Ectodermal cell (in vitro differentiated cells): ENCODE measurements at regions not wholly inside any gene's neighbourhood (a gene's known extent, or its start where the extent isn't known, plus 50 kb on each side); places are given as distances from the start of the nearest gene placed in this dataset.

Experiments
- H3K27ac ChIP-seq: 2 replicates; pipeline ENCODE4 v1.7.0; 2013; ENCODE audit warnings: mild to moderate bottlenecking, low read depth, low read length; ENCODE audit not compliant: insufficient read depth, poor library complexity, severe bottlenecking
- H3K27me3 ChIP-seq: 2 replicates; pipeline ENCODE4 v1.7.0; 2013; ENCODE audit warnings: mild to moderate bottlenecking, low read length; ENCODE audit not compliant: insufficient read depth, control insufficient read depth, poor library complexity, severe bottlenecking
- H3K36me3 ChIP-seq: one replicate; pipeline ENCODE4 v1.7.0; 2013; ENCODE audit warnings: low read length; ENCODE audit not compliant: control insufficient read depth, insufficient read depth
- H3K4me1 ChIP-seq: one replicate; pipeline ENCODE4 v1.7.0; 2013; ENCODE audit warnings: low read length; ENCODE audit not compliant: control insufficient read depth, insufficient read depth
- H3K4me3 ChIP-seq: 2 replicates; pipeline ENCODE4 v1.7.0; 2013; ENCODE audit warnings: low read depth, low read length, control low read depth; ENCODE audit not compliant: insufficient read depth
- H3K9me3 ChIP-seq: 2 replicates; pipeline ENCODE4 v1.7.0; 2013; ENCODE audit warnings: mild to moderate bottlenecking, low read length, moderate library complexity; ENCODE audit not compliant: control insufficient read depth
- WGBS, 2 experiments: methylation state at CpG; one replicate each; pipeline ENCODE4 v1.1.7; 2013; ENCODE audit warnings: missing lambda C conversion rate in 2 of 2; 5-methylcytosine and 5-hydroxymethylcytosine counted together

DNA sequence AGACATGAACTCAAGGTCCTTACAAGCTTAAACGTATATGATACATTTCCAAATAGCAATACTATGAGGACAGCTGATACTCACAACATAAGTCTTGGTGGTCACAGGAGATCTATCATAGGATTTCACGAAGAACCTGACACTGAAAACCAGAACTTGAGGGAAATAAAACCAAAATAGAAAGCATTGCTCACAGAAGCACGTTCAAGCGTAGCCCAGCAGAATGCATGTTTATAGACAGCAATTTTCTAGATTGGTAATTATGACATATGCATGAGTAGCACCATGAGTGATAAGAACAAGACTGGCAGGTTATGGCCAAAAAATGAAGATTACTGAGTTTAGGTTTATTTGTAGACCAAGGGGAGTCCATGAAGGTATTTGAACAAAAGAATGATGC is 243.5 kb downstream of the ETS1 start:
- Histone ChIP-seq H3K27ac (no peak overlapping the region), H3K4me3 (no peak overlapping the region)
- WGBS, 2 experiments, result 95 to 98% methylated on average over 4 of the region's 4 CpGs

DNA sequence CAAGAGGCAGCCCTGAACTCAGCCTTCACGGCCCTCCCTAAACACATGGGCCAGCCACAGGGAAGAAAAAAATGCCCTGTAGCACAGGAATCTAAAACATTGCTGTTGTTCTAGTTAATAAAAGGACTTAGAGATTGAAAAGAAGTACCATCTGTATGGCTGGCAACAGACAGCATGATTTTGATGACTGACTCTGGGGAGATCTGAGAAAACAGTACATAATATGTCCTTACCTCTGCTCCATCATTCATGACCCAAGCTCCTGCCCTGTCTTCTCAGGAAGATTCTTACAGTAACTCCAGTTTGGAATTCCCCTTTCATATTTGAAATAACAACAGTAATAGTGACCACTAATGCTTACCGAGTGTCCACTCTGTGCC is 244.2 kb downstream of the ETS1 start:
- no peak overlapping the region for H3K27ac ChIP-seq

More for the DNA sequence above, 243.5 kb downstream of the ETS1 start:
- Histone ChIP-seq H3K36me3 (no peaks in the 10 kb centered on the region), H3K27me3 (no peaks in the 10 kb centered on the region), H3K4me1 (peaks cover 18% of the 10 kb centered on the region), H3K9me3 (no peaks in the 10 kb centered on the region)

DNA sequence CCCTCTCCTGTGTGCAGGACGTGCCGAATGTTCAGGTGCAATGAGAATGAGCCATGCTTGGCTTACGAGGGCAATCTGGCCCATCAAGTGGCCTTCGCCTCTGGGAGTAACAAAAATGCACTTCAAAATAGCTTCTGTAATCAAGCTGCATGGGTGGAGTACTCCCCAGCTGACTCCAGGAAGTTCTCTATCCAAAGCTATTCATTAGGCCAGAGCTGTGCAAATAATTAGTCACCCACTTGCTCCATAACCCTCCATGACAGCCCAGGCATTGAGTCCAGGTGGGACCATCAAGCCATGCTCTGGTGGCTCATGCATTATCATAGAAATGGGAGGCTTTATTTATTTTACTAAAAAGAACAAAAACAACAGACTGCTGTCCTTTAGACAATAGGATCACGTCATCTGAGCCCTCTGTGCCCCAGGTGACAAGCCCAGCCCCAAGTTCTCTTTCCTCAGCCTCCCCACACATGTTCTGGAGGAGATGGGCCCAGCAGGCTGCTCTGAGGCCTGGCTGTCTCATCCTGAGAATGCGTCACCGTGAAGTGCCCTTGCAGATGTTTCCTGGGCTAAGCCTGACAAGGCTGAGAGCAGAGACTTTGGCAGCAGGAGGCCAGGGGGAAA is 244.7 kb downstream of the ETS1 start:
- H3K36me3 ChIP-seq, result no peaks in the 10 kb centered on the region
- H3K4me3 ChIP-seq, result no peak overlapping the region
- WGBS, 2 experiments, result 61 to 62% methylated on average over 7 of the region's 7 CpGs
- no peak overlapping the region for H3K27ac ChIP-seq
- peaks cover 18% of the 10 kb centered on the region for H3K4me1 ChIP-seq
- no peaks in the 10 kb centered on the region for H3K27me3 ChIP-seq
- no peaks in the 10 kb centered on the region for H3K9me3 ChIP-seq

More for the DNA sequence above, 244.2 kb downstream of the ETS1 start:
- Histone ChIP-seq H3K4me1 (peaks cover 18% of the 10 kb centered on the region), H3K9me3 (no peaks in the 10 kb centered on the region), H3K36me3 (no peaks in the 10 kb centered on the region), H3K27me3 (no peaks in the 10 kb centered on the region), H3K4me3 (no peak overlapping the region)
- 62 to 65% methylated on average over 2 of the region's 2 CpGs for WGBS, 2 experiments

DNA sequence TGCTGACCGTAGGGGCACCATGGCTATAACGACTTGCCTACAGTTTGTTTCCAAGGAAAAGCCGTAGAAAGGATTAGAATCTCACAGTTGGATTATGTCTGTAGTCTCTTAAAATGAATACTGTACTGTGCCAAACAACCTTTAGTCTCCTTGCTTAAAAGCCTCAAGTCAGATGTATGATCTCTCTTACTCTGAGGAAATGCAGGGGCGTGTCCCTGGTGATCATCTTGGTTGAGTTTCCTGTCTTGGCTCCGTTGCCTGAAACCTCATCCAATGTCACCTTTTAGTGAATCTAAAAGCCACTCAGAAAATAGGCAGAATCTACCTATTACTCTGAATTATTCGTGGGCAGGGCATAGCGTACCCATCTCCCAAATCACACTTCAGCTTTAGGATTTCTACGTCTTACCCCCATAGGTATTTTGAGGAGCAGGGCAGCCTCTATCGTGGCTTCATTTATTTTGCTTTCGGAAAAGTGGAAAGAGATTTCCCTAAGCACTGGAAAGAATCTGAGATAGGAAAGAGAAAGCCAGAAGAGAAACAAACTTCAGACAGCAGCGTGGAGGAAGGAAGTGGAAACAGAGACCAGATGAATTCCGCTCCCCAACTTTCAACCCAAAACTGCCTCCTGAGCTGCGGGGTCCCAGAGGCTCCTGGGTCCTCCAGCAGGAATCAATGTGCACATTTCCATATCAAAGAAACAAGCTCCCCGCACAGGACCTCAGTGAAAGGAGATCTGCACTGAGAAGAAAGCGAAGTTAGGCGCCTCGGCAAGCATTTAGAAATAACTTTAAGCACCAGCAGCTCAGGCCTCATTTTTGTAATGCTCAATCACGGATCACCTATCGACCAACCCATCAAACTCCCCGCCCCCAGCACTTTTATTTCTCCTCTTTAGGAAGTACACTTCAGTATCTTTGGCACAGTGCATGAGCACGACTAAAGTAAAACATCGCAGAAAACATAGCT is 245.8 kb downstream of the ETS1 start:
- Histone ChIP-seq H3K36me3 (no peaks in the 10 kb centered on the region), H3K4me3 (no peak overlapping the region), H3K4me1 (peaks cover 18% of the 10 kb centered on the region), H3K27ac (no peak overlapping the region), H3K9me3 (no peaks in the 10 kb centered on the region), H3K27me3 (no peaks in the 10 kb centered on the region)
- 74% methylated on average over 22 of the region's 22 CpGs for WGBS, 2 experiments

DNA sequence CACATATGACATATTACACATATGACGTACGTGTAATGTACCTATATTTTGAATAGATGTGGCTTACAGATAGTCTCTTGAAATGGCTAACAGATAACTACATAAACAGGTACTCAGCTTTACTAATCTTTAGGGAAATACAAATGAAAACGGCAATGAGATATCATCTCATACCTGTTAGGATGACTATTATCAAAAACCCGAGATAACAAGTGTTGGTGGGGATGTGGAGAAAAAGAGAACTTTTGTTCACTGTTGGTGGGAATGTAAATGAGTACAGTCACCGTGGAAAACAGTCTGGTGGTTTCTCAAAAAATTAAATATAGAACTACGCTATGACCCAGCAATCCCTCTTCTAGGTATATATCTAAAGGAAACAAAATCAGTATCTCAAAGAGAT is 247.6 kb downstream of the ETS1 start:
- Histone ChIP-seq H3K4me3 (no peak overlapping the region), H3K36me3 (no peaks in the 10 kb centered on the region), H3K27ac (no peak overlapping the region), H3K9me3 (no peaks in the 10 kb centered on the region), H3K27me3 (no peaks in the 10 kb centered on the region), H3K4me1 (peaks cover 21% of the 10 kb centered on the region)
- 98% methylated on average over 5 to 6 of the region's 6 CpGs for WGBS, 2 experiments

DNA sequence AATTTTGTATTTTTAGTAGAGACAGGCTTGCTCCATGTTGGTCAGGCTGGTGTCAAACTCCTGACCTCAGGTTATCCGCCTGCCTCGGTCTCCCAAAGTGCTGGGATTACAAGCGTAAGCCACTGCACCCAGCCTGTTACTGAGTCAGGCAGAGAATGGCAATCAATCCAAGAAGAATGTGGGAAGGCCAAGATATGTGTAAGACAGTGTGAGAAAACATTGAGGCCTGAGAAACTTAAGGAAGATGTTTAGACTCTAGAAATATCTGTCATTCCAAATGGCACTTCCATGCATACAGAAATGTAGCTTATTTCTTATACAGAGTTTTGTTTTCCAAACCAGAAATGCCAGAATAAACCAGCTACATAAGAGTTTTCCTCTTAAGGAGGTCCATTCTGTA is 248.5 kb downstream of the ETS1 start:
- Histone ChIP-seq H3K4me1 (peaks cover 21% of the 10 kb centered on the region), H3K36me3 (no peaks in the 10 kb centered on the region), H3K27ac (no peak overlapping the region), H3K9me3 (no peaks in the 10 kb centered on the region), H3K4me3 (no peak overlapping the region), H3K27me3 (no peaks in the 10 kb centered on the region)
- 94 to 95% methylated on average over 3 of the region's 3 CpGs for WGBS, 2 experiments

DNA sequence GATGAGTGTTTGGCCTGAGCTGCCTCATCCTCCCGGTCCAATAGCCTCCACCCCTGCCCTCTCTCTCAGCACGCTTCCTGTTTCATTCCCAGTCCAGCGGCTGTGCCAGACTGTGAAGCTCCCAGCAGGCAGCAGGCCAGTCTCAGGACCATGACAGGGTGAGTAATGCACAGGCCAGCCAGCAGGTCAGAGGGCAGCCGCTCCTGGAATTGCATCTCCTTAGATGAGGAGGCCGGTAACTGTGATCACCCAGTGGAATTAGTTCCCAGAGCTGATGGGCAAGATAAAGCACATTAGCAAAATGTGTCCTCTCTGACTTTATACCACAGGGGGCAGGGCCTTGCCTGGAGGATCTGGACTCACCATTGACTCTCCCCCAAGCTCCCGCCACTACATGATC is 251.2 kb downstream of the ETS1 start:
- no peak overlapping the region for H3K4me3 ChIP-seq
- H3K27me3 ChIP-seq, result no peaks in the 10 kb centered on the region
- WGBS, 2 experiments, result 87 to 88% methylated on average over 6 of the region's 6 CpGs
- H3K9me3 ChIP-seq, result no peaks in the 10 kb centered on the region
- H3K36me3 ChIP-seq, result no peaks in the 10 kb centered on the region
- H3K27ac ChIP-seq, result no peak overlapping the region
- peaks cover 3% of the 10 kb centered on the region for H3K4me1 ChIP-seq

DNA sequence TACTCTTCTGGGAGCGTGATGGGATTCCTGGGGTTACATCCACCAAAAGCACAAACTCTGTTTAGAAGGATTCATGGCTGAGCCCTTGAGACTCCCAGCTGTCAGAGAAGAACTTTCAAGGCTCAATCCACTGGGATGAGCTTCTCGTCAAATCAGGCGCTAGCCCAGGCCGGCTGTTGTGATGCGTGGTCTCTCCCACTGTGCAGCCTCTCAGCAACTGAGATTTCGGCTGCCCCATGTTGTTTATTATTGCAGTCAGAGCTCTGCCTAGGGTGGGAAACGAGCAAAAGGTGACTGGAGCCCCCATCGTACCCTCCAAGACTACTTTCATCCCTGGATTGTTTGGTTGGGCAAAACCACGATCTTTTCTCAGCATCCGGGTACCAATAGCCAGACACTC is 251.6 kb downstream of the ETS1 start:
- Histone ChIP-seq H3K27me3 (no peaks in the 10 kb centered on the region), H3K4me3 (no peak overlapping the region), H3K36me3 (no peaks in the 10 kb centered on the region), H3K4me1 (peaks cover 3% of the 10 kb centered on the region), H3K9me3 (no peaks in the 10 kb centered on the region), H3K27ac (no peak overlapping the region)
- 68 to 75% methylated on average over 10 of the region's 10 CpGs for WGBS, 2 experiments

DNA sequence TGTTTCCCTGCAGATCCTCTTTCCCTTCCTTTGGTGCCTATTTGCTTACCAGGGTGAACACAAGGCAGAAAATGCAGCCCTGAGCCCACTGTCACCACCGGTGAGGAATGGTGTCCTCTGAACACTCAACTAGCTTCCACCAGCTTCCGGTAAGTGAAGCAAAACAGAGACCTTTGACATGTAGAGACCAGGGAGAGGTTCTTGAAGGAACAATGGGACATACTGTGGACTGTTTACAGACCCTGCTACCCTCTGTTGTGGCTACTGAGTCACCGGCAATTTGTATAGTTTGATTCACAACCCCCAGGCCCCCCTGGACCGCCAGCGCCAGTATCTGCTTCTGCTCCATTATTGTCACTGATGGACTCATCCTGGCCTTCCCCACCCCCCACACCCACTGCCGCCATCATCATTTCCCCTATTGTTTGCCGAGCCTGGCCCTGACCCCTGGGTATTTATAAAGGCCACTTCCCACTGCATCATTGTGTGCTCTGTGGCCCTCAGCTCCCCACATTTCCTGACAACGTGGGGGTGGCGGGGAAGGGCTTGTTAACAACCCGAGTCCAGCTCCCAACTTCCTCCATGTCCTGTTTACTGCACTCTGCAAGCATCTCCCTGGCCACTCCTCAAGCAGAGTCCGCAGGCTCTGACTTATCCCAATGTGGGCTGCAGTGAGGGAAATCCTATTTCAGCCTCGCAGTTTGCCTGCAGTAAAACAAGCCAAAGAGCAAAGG is 252.9 kb downstream of the ETS1 start:
- Histone ChIP-seq H3K27ac (no peak overlapping the region), H3K4me3 (no peak overlapping the region), H3K4me1 (peaks cover 3% of the 10 kb centered on the region), H3K27me3 (no peaks in the 10 kb centered on the region), H3K9me3 (no peaks in the 10 kb centered on the region), H3K36me3 (no peaks in the 10 kb centered on the region)
- 79 to 82% methylated on average over 12 of the region's 12 CpGs for WGBS, 2 experiments

DNA sequence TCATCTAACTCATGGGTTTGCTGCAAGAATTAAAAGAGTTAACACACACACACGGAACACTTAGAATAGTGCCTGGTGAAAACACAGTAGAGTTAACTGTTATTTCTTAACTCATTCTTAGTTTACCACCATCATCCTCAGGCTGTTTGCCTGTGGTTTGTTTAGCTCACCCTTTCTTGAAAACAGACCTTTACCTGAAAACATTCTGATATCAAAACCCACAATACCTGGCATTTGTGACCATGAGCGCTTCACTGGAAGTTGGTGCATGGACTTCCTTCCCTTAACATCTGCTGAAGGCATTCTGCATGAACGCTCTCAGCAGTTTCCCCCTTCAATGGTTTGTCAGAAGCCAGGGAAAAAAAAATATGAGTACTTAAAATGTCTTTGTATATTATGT is 256.0 kb downstream of the ETS1 start:
- WGBS, 2 experiments, result 86 to 96% methylated on average over 3 of the region's 3 CpGs

More for the DNA sequence above, 256.0 kb downstream of the ETS1 start:
- H3K9me3 ChIP-seq, result no peaks in the 10 kb centered on the region
- H3K27ac ChIP-seq, result no peak overlapping the region
- peaks cover 3% of the 10 kb centered on the region for H3K4me1 ChIP-seq
- H3K4me3 ChIP-seq, result no peak overlapping the region
- H3K36me3 ChIP-seq, result no peaks in the 10 kb centered on the region
- H3K27me3 ChIP-seq, result no peaks in the 10 kb centered on the region
